ENCODE measurements at regions not wholly inside any gene's neighbourhood (a gene's known extent, or its start where the extent isn't known, plus 50 kb on each side); places are given as distances from the start of the nearest gene placed in this dataset.

DNA sequence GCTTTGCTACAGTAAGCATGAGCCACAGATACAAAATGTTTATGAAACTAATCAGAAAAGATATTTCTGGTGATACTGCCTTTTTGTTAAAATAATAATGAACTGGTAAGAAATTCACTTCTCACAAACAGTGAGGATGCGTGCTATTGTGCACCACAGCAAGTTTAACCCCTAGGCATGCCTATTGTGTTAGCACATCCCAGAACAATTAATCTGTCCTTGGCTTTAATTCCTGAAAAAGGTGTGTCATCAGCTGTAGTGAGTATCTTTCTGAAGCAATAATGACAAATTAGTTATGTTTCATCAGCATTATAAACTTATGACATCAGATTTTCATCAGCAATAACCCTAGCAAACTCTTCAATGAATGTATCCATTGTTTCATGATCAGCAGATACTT is 1307.2 kb downstream of the EFNA5 start:
- Histone ChIP-seq H3K27ac (no peak overlapping the region), H3K36me3 (no peaks in the 10 kb centered on the region)
- no peak for DNase-seq

DNA sequence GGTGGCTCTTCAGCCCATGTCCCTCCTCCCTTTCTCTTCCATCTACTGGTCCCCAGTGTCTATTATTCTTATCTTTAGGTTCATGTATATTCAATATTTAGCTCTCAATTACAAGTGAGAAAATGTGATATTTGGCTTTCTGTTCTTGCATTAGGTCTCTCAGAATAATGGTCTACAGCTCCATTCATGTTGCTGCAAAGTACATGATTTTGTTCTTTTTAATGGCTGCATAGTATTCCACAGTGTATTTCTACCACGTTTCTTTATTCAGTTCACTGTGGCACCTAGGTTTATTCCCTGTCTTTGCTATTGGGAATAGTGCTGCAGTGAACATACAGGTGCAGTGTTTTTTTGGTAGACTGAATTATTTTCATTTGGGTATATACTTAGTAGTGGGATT is 1308.8 kb downstream of the EFNA5 start:
- DNase-seq, result no peak
- Histone ChIP-seq H3K27me3 (no peaks in the 10 kb centered on the region), H3K27ac (no peak overlapping the region), H3K9me3 (replicated peaks) (peaks cover 7% of the 10 kb centered on the region; the same call in 1 of the 2 replicates), H3K36me3 (no peaks in the 10 kb centered on the region), H3K4me1 (no peaks in the 10 kb centered on the region; the same call in 1 of the 2 replicates), H3K4me3 (no peak overlapping the region)

More for the DNA sequence above, 1307.2 kb downstream of the EFNA5 start:
- Histone ChIP-seq H3K4me3 (no peak overlapping the region), H3K4me1 (no peaks in the 10 kb centered on the region; the same call in 1 of the 2 replicates), H3K27me3 (no peaks in the 10 kb centered on the region), H3K9me3 (replicated peaks) (peaks cover 7% of the 10 kb centered on the region; the same call in 1 of the 2 replicates)

DNA sequence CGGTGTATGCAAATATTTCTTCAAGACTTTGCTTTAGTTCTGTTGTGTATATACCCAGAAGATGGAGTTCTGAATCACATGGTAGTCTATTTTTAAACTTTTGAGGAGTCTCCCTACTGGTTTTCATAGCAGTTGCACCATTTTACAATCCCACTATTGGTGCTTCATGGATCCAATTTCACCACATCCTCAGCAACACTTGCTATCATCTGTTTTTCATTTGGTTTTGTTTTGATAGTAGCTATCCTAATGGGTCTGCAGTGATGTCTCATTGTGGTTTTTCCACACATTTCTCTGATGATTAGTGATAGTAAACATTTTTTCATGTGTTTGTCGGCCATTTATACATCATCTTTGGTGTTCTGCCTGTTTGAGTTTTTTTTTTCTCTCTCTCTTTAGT is 1339.3 kb downstream of the EFNA5 start:
- Histone ChIP-seq H3K9me3 (replicated peaks) (no peaks in the 10 kb centered on the region; the same call in 1 of the 2 replicates), H3K4me3 (no peak overlapping the region), H3K36me3 (no peaks in the 10 kb centered on the region), H3K27me3 (no peaks in the 10 kb centered on the region), H3K4me1 (peaks cover 12% of the 10 kb centered on the region), H3K27ac (no peak overlapping the region; the same call in 1 of the 2 replicates)
- peak; percentile 9 to 54 for DNase-seq

DNA sequence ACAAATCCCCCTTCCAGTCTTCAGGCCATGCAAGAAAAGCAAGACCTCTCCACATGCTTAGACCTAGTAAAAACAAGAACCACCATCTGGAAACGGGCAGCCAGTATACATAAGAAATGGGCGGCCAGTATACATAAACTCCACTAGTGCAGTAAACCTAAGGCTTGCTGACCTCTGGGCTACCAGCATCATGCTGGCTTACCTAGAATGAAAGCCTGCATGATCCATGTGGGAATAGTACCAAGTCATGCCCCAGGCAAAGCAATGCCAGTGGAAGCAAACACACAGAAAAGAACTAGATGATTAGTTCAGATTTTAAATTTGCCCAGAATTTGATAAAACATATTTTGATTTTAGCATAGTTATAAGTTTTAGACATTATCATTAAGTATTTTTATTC is 1346.4 kb downstream of the EFNA5 start:
- no peak overlapping the region for H3K4me3 ChIP-seq
- 0 out of 2 replicates have a peak, but pooled peaks cover 3% of the 10 kb centered on the region for H3K9me3 ChIP-seq (replicated peaks)
- no peaks in the 10 kb centered on the region for H3K36me3 ChIP-seq

DNA sequence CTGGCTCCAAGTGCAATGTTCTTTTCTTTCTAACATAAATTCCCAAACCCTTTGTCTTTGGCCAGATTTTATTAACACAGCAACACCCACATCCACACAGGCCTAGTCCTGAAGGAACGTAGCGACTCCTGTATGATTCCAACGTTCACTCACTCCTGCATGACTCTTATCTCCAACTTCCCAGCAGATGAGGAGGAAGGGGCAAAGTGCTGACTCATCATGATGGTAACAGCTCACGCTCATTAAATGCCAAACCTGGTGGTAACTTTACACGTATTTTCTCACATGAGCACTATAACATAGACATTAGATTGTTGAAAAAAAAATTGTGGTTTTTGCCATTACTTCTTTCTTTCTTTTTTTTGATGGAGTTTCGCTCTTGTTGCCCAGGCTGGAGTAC is 1349.5 kb downstream of the EFNA5 start:
- Histone ChIP-seq H3K4me3 (no peak overlapping the region), H3K4me1 (no peaks in the 10 kb centered on the region), H3K27ac (no peak overlapping the region), H3K36me3 (no peaks in the 10 kb centered on the region), H3K27me3 (no peaks in the 10 kb centered on the region), H3K9me3 (replicated peaks) (0 out of 2 replicates have a peak, but pooled peaks cover 3% of the 10 kb centered on the region)
- peak in 1 of 2 experiments; percentile 4 for DNase-seq

More for the DNA sequence above, 1346.4 kb downstream of the EFNA5 start:
- no peaks in the 10 kb centered on the region for H3K27me3 ChIP-seq
- DNase-seq, result no peak
- no peaks in the 10 kb centered on the region for H3K4me1 ChIP-seq
- H3K27ac ChIP-seq, result no peak overlapping the region

DNA sequence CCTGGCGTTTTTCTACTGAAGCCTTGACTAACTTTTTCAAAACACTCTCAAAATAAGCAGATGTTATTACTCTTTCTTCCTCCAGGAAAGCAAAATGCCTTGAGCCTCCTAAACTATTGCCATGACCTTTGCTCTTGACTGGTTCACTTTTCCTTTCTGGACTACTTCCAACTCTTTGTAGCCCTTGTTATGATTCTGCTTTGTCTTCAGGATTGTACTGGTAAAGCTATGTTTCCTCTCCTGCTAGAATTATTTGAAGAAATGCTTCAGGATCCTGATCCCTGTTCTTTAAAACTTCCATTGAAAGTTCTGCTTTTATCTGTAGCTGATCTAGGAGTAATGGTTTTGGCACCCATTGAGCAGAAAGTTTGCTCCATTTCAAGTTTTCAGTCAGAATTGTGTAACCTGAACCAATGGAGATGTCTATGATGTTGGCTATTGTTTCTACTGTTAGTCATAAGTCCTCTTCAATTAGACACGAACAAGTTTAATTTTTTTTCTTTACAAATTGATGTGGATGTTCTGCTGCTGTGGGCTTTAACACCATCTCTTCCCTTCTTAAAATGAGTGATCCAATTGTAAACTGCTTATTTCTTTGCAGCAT is 1356.4 kb downstream of the EFNA5 start:
- Histone ChIP-seq H3K4me3 (no peak overlapping the region), H3K27ac (no peak overlapping the region), H3K9me3 (replicated peaks) (no peaks in the 10 kb centered on the region), H3K36me3 (no peaks in the 10 kb centered on the region), H3K27me3 (no peaks in the 10 kb centered on the region), H3K4me1 (no peaks in the 10 kb centered on the region)
- DNase-seq, result no peak

DNA sequence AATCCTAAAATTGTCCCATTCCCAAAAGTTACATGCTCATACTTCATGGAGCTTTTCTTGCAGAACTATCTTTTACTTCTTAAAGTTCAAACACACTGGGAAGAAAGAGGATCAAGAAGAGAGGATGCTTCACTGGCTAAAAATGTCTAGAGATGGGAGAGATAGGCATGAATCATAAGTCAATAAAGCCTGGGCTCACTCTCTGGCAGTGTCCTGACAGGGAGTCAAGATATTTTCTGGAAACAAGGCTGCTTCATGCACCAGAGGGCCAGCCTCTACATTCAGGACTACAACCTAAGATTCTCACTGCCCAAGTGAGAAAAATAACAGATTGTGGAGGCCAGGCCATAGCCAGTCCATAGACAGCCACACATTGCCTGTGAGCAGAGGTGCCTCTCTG is 1358.4 kb downstream of the EFNA5 start:
- Histone ChIP-seq H3K4me1 (no peaks in the 10 kb centered on the region), H3K4me3 (no peak overlapping the region), H3K27me3 (no peaks in the 10 kb centered on the region), H3K27ac (no peak overlapping the region), H3K36me3 (no peaks in the 10 kb centered on the region), H3K9me3 (replicated peaks) (no peaks in the 10 kb centered on the region)
- no peak for DNase-seq

DNA sequence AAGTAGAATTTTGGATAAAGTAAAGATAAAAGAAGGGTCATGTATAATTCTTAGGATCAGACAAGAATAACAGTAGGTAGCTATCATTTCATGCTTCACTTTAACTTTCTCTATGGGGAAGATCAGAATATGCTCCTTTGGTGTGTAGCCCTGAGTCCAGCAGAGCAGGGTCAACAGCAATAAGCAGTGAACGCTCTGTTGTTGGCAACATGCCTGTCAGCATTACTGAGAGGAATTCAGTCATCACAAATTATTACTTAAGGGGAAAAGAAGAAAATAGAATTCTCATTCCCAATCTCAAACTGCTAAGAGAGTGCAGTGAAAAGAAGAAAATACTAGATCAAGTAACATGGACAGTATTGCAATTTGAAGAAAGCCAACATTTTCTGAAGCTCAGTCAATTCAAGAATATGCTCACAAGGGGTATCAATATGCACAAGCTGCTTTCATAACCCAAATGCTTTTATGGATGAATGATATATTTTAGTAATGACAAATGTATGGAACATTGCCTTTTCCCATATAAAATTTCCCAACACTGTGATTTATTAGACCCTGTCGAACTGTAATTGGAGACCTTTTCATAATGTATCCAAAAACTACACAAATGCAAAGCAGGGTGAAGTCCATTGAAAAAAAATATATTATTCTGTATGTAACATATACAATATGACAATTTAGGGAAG is 1359.4 kb downstream of the EFNA5 start:
- H3K27ac ChIP-seq, result no peak overlapping the region
- no peaks in the 10 kb centered on the region for H3K27me3 ChIP-seq
- H3K4me3 ChIP-seq, result no peak overlapping the region
- H3K9me3 ChIP-seq (replicated peaks), result no peaks in the 10 kb centered on the region
- H3K36me3 ChIP-seq, result no peaks in the 10 kb centered on the region
- H3K4me1 ChIP-seq, result no peaks in the 10 kb centered on the region
- no peak for DNase-seq

DNA sequence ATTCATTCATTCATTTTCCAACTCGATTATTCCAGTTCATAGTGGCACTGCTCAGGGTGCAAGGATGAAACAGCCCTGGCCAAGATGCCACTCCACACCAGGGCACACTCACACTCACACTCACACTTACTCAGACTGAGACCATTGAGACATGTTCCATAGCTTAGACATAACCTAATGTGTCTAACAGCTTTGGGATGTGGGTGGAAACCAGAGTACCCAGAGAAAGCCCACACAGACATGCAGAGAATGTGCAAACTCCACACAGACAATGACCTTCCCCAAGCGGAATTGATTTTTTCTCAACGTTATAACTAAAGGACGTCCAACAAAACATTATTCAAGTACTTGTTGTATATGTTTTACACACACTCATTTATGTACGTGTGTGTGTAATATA is 1363.5 kb downstream of the EFNA5 start:
- Histone ChIP-seq H3K4me1 (no peaks in the 10 kb centered on the region), H3K36me3 (no peaks in the 10 kb centered on the region), H3K27ac (no peak overlapping the region), H3K9me3 (replicated peaks) (no peaks in the 10 kb centered on the region), H3K4me3 (no peak overlapping the region), H3K27me3 (no peaks in the 10 kb centered on the region; the same call in 1 of the 2 replicates)
- no peak for DNase-seq

DNA sequence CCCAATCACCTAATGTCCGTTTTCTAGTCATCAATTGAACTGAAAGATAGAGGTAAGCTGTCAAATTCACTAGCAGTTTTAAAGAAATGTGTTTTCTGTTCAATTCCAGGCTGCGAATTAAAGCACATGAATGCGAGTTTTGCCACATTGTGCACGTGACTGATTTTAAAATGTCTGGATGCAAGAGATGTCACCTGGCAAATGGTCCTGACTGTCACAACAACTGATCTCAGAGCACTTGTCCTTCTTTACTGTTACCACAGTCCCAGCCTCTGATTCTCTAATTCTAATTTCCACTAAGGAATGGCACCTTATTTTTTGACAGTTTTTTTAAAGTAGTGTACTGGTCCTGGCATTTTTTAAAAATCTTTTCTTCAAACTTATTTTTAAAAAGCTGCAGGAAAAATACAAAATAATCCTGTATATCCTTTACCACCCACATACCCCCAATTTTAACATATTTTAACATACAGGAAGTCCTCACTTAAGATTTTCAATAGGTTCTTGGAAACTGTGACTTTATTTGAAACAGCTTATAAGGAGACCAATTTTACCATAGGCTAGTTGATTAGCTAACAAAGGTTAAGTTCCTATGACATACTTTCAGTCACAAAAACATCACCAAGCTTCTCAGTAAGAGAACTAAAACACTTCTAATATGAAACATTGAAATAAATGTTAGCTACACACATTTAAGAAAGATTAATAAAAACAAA is 1364.3 kb downstream of the EFNA5 start:
- Histone ChIP-seq H3K4me3 (no peak overlapping the region), H3K27ac (no peak overlapping the region)

DNA sequence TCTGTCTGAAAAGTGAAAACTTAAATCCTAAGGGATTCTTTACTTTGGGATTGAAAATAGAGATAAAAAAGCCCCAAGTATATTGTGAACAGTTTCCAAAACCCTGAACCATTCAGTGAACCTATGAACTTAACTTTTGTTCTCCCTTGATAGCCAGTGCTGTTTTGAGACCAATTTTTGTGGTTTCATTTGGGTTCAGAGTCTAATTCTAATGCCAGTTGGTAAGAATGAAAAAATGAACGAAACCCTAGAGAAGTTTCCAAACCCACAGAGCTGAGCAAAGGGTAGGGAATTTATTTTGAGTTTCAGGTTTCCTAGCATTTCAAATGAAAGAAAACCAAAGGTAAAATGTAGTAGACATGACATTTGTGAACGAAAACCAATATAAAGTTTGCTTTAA is 1366.8 kb downstream of the EFNA5 start:
- Histone ChIP-seq H3K9me3 (replicated peaks) (no peaks in the 10 kb centered on the region), H3K36me3 (no peaks in the 10 kb centered on the region), H3K27ac (no peak overlapping the region), H3K27me3 (no peaks in the 10 kb centered on the region; the same call in 1 of the 2 replicates), H3K4me3 (no peak overlapping the region), H3K4me1 (no peaks in the 10 kb centered on the region)
- DNase-seq, result no peak

More for the DNA sequence above, 1364.3 kb downstream of the EFNA5 start:
- Histone ChIP-seq H3K4me1 (no peaks in the 10 kb centered on the region), H3K36me3 (no peaks in the 10 kb centered on the region), H3K9me3 (replicated peaks) (no peaks in the 10 kb centered on the region), H3K27me3 (no peaks in the 10 kb centered on the region; the same call in 1 of the 2 replicates)
- no peak for DNase-seq

DNA sequence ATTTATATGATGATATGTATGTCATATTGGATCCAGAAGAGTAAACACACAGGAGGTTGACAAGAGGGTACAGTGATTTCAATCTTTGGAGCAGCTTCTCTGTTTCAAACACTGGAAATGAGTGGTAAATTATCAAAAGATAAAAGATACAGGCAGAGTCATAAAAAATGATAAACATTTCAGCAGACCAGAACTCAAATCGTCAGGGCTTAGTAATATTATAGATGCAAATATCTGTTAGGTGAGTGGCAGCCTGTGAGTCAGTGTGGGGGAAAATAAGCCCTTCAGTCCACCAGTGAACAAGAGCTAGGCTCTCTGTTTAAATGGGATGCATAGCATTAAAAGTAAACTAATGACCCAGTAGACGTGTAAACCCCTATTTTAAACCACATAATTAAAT is 1378.1 kb downstream of the EFNA5 start:
- no peak overlapping the region for H3K4me3 ChIP-seq
- no peaks in the 10 kb centered on the region; the same call in 1 of the 2 replicates for H3K9me3 ChIP-seq (replicated peaks)
- no peak overlapping the region for H3K27ac ChIP-seq
- H3K36me3 ChIP-seq, result no peaks in the 10 kb centered on the region
- H3K4me1 ChIP-seq, result no peaks in the 10 kb centered on the region
- no peaks in the 10 kb centered on the region for H3K27me3 ChIP-seq
- DNase-seq, result no peak

DNA sequence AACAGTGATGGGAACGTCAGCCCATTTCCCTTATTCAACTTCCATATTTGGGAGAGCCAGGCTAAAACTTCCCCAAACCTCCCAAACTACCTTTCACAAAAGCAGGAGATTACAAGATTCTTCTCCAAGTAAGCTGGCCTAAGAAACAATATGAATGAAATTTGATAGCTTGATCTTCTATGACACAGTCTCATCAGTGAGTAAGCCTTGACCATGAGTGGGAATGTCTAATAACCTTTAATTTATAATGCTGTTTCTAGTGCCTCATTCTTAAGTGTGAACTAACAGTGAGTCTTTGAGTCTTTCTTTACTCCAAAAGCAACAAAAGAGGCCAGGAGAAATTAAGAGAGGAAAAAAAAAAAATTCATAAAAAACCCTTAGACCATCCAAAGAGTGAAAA is 1379.9 kb downstream of the EFNA5 start:
- Histone ChIP-seq H3K27ac (no peak overlapping the region), H3K36me3 (no peaks in the 10 kb centered on the region), H3K27me3 (no peaks in the 10 kb centered on the region), H3K4me3 (no peak overlapping the region), H3K4me1 (no peaks in the 10 kb centered on the region), H3K9me3 (replicated peaks) (no peaks in the 10 kb centered on the region; the same call in 1 of the 2 replicates)
- no peak for DNase-seq

DNA sequence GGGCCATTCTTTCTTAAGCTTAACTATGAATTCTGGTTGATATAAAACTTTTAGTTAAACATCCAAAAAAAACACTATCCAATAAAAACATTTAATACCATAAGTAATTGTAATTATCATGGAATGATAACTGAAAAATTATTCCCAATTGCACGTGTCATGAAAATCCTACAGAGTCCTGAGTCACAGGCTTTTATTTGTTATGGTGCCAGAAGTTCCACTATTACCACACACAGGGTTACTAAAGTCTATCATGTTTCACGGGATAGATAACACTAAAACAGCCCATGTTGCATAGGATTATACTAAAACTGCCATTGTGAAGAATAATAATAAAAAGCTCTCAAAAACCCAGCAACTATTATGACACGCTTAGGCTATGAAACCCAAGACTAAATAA is 1381.8 kb downstream of the EFNA5 start:
- Histone ChIP-seq H3K36me3 (no peaks in the 10 kb centered on the region), H3K4me1 (no peaks in the 10 kb centered on the region), H3K4me3 (no peak overlapping the region), H3K27ac (no peak overlapping the region), H3K27me3 (no peaks in the 10 kb centered on the region), H3K9me3 (replicated peaks) (no peaks in the 10 kb centered on the region; the same call in 1 of the 2 replicates)
- DNase-seq, result peak in 1 of 2 experiments; percentile 17

DNA sequence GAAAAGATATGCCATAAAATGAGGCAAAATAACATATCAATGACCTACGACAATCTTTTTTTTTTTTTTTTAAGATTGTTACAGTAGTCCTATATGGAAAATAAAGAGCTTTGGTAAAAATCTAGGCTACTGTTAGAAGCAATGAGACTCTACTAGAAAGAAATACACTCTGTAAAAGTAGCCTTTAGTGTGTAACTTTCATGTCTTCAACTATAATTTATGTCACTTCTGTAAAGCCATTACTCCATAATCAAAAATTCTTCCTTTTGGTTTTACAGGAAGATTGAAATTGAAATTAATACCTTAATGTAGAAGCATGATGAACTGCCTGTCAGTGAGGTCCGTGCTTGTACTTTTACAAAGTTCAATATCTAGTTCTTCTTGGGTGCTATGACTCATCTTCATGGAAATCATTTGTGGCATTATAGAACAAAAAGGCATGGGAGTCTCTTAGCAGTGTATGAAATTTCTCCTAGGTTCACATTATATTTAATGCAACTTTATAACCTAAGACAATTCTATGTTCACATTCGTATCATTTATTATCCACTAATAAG is 1393.1 kb downstream of the EFNA5 start:
- Histone ChIP-seq H3K4me1 (no peaks in the 10 kb centered on the region), H3K27ac (no peak overlapping the region), H3K27me3 (no peaks in the 10 kb centered on the region), H3K36me3 (no peaks in the 10 kb centered on the region), H3K4me3 (no peak overlapping the region), H3K9me3 (replicated peaks) (0 out of 2 replicates have a peak, but pooled peaks cover 2% of the 10 kb centered on the region)
- DNase-seq, result no peak

Measured in SJCRH30 (cell line).